ENCODE measurements at regions not wholly inside any gene's neighbourhood (a gene's known extent, or its start where the extent isn't known, plus 50 kb on each side); places are given as distances from the start of the nearest gene placed in this dataset.

DNA sequence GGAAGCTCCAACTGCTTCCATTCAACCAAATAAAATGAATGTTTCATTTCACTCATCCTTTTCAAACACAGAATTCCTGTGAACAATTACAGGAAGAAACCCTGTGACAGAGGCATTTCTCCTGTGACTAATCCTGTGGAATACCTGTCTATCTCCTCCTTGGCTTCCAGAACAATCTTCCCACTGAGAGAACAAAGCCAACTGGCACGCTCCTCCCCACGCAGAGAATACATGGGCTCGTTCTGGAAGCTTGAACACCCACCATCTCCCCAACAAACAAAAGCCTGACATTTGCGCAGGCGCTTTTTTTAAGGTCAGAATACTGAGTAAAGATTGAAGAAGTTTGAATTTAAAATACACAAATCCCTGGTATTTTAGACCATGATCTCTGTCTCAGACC lies 104.7 kb upstream of the SLC66A3 start:
- DNase-seq = no peak

DNA sequence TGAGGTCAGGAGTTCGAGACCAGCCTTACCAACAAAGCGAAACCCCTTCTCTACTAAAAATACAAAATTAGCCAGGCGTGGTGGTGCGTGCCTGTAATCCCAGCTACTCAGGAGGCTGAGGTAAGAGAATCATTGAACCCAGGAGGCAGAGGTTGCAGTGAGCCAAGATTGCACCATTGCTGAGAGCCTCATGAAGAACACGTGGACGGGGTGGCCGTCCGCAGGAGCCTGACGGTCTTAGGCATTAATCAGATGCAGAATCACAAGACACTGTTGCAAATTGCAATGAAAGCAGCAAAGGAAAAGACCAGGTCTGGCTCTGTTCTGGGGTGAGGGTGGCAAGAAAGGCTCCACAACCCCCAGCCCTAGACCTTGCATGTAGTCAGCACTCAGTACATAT lies 104.0 kb upstream of the SLC66A3 start:
- no peak for DNase-seq

- no peak for DNase-seq
Observed at GRCh38 chr2:11053546-11053945, 101.7 kb upstream of the SLC66A3 start.

DNA sequence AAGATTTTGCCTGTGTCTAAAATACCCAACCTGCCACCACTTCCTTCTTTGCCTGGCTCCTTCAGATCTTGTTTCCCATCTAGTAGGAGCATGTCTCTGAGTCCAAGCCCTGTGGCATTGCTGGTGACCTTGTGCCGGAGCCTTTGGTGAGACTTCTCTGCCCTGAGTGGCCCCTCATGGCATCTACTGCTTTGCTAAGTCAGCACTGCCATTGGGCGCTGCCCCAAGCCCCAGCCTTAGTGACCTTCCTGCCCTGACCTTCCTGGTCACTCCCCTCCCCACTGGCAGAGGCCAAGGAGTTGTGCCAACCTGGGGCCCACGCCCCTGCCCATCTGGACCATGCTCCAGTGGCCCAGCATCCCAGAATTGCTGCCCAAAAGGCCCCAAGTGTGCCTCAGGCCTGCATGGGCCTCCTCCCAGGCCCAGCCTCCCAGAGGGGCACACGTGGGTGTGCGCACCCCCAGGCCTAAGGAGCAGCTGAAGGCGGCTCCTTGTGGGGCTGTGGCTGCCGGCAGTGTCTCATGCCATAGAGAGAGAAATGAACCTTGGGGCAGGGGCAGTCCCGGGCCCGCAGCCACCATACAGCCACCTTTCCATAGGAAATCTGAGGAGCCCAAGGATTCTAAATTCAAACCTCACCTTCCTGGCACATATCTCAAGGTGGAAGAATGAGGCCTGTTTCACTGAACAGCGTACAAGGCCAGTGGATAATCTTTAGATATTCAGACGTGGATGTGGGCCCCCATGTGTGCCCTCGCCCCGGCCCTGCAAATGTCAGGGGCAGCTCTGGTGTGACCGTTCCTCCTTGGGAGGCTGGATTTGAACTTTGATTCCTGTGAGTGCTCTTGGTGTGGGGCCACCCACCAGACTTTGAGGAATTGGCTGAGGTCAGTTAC lies 100.2 kb upstream of the SLC66A3 start:
- DNase-seq = no peak

- no peak for DNase-seq
Observed at GRCh38 chr2:11055679-11056215, 99.5 kb upstream of the SLC66A3 start.

DNA sequence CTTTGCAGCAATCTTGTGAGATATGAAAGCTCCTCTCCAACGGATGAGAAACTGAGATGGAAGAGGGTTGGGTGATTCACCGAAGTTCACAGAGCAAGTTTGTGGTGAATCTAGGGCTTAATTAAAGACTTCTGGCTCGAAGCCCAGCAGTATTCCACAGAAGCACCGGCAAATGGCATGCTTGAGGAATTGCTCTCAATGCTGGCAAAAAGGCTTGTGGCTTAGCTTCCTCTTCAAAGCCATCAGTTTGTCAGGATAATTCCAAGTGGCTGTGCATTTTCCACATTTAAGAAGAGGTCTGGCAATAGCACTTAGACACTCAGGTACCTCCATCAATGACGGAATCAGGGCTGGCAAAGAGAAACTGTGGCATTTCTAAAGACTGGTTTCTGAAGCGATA lies 98.7 kb upstream of the SLC66A3 start:
- no peak for DNase-seq

- no peak for DNase-seq
Observed at GRCh38 chr2:11057031-11057430, 98.2 kb upstream of the SLC66A3 start.

GRCh38 chr2:11058129-11058528 lies 97.1 kb upstream of the SLC66A3 start:
- DNase-seq = no peak

DNA sequence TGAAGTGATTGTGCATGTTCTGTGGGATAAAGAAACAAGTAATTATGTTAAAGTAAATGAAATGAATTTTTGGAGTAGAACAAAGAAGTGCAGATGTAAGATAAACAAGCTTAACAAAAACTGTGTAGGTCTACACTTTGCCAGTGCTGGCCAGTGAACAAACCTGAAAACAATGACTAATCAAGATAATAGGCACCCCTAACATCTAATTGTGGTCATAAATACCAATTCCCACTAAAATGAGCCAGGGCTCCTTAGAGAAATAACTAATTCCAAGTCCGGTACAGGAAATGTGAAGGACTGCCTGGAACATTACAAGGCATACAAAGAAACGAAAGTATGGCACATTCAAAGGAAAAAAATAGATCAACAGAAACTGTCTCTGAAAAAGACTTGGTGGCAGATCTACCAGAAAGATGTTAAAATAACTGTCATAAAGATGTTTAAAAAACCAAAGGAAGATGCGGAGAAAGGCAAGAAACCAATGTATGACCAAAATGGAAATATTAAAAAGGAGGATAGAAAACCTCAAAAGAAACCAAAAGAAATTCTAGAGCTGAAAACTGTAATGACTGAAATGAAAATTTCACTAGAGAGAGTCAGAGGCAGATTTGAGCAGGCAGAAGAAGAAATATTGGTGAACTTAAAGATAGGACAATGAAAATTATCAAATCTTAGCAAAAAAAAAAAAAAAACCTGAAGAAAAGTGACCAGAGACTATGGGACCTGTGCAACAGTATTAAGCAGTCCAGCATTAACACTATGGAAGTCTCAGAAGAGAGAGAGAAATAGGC lies 94.7 kb upstream of the SLC66A3 start:
- DNase-seq = no peak

DNA sequence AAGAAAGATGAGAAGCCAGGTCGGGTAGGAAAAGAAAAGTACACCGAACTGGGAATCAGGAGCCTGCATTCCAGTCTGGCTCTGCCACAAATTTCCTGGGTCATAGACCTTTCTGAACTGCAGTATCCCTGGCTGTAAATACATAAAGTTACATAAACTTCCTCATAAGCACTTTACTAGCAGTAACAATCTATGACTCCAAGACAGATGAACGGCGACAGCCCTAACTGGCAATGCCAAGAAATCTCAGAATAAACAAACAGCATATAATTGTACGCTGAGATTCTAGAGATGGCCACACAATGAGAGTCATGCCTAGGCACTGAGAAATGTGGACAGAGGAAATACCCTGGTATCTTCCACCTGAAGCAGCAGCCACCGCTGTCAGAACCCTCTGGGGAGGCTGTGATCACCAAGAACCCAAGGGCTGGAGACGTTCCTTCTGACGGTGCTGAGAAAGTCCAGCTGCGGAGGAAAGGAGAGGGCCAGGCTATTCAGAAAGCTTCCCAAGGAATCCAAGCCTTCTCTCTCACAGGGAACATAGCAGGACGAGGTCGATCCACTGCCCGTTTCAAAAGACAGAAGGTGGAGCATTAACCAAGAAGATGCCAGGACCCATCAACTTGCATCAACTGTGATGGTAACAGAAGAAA lies 89.3 kb upstream of the SLC66A3 start:
- DNase-seq = no peak

DNA sequence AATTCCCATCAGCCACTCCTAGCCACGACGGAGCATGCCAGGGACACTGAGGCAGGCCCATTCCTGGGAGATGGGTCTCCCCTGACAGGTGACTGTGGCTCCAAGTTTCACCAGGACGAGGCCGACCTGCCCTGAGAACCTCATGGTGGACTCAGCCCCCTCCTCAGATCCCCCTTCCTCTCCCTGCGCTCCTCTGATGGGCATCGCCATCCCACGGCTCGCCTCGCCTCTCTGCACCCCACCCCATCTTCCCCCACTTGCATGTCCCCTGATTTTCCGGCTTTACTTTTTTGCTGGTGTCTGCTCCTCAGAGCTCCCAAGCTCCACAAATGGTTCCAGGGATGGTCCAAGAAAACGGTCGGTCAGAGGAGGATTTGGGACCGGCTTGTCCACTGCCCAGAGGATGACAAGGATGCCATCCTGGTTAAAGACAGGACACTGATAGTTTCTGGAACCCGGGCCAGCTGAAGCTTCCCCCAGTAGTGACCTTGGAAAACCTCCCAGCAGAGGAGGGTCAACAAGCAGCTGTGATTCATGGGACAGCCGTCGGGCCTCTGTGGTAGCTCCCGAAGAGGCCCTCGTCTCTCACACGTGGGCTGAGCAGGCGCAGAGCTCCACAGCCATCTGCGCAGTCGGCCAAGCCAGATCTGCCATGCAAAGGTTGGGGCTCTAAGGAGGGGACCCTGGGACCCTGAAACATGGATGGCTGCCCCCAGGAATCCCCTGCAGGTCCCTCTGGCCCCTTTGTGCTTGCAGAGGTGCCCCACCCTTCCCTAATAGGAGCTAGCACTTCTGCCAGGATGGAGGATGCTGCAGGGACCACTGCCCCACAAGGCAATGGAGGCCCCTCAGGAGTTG lies 87.8 kb upstream of the SLC66A3 start:
- DNase-seq = no peak

GRCh38 chr2:11068079-11068741 lies 87.1 kb upstream of the SLC66A3 start:
- no peak for DNase-seq

GRCh38 chr2:11068856-11069526 lies 86.3 kb upstream of the SLC66A3 start:
- no peak for DNase-seq

DNA sequence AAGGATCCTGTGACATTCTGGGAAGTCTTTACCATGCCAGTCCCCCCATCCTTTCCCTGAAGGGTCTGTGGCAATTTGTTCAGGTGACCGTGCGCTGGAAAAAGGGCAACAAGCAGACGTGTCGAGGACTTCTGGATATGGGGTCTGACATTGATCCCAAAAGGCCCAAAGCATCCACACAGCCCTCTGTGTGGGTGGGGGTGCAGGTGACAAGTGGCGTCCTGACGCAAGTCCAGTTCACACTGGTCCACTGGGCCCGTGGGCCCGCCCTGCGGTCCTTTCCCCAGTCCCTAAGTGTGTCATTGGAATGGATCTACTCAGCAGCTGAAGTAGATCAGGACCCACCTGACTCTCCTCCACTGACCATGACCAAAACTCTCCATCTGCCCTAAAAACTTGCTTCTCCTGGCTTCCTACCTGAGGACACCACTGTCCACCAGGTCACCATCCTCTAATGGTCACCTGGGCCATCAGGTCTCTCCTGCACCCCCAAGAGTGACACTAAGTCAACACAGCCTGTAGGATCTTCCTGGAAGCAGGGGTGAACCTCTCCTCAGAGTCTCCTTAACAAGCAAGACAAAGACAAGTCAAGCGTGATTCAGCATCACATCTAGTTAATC lies 85.6 kb upstream of the SLC66A3 start:
- no peak for DNase-seq

DNA sequence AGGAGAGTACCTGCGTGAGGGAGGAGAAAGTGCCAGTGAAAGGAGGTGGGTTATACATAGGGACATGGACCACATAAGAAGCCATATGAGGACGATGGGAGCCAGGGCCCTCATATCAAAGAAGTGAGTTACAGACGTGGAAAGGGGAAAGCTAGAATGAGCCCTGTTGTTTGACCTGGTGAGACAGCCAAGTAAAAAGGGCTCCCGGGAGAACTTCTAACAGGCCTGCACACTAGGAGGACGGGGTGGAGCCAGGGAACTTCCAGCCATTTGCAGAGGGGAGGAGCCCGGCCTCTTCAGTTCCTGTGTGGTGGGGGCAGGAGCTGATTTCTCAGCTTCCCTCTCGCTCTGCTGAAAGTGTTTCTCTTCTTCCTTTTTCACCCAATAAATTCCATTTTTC lies 84.1 kb upstream of the SLC66A3 start:
- DNase-seq = no peak

GRCh38 chr2:11071939-11072338 lies 83.3 kb upstream of the SLC66A3 start:
- no peak for DNase-seq

GRCh38 chr2:11072550-11072949 lies 82.7 kb upstream of the SLC66A3 start:
- no peak for DNase-seq

DNA sequence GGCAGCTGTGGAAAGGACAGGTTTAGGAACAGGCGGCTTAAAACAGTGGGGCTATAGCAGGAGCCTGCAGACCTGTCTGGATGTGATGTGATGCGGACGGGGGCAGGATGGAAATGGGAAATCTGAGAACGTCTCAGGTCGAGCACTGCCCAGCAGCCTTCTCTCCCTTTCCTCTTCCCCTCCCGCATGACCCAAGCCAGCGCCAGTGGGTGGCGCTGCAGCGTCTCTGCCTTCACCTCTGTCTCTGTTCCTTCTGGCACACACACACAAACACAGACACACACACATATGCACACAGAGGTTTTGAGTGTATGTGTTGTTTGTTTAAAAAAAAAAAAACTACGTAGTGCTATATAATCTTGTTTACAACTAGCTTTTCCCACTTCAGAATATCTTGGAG lies 82.0 kb upstream of the SLC66A3 start:
- no peak for DNase-seq

DNA sequence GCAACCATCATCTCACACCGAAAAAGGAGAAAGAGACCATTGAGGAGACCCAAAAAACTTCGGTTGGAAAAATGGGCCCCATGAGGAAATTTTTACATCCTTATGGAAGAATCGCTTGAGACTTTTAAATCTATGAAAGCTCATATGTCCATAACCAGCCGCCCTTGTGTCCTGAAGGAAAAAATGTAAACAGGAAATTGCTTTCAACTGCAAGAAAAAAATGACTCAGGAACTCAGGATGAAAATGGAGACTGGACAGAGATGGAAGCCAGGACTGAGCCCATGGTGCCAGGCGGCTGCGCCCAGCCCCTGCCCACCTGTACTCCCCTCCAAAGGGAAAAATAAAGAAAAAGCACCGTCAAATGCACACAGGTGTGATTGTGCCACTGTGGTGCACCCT lies 81.5 kb upstream of the SLC66A3 start:
- no peak for DNase-seq

DNA sequence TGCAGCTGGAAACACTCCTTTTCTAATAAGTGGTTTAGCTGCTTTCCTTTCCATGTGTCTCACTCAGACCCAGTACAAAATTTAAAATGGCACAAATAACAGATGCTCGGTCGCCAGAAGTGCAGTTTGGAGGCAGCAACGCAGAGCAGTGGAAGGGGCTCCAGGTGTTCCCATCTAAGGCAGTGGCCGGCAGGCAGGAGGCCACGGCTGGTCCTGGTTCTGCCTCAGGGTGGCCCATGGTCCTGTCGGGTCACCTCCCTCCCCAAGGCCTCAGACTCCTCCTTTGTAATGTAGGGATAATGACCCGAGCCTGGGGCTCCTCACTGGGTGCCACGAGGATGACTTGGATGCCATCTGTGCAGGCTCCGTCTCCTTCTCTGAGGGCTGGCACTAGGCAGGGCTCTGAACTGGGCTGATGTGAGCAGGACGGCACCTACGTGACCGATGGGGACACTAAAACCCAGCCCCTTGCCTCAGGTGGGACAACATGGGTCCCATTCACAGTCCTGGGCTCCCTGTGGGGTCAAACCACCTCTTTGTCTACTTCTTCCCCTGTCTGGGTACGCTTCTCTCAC lies 80.9 kb upstream of the SLC66A3 start:
- no peak for DNase-seq
